T1000 (cell line): ENCODE measurements at regions not wholly inside any gene's neighbourhood (a gene's known extent, or its start where the extent isn't known, plus 50 kb on each side); places are given as distances from the start of the nearest gene placed in this dataset.

Source experiments
- DNase-seq: peaks from one replicate; lab custom pipeline; 2025; ENCODE audit warnings: mixed read lengths; lab: John Stamatoyannopoulos, UW

GRCh38 chr2:5401115-5401657 lies 291.0 kb upstream of the SOX11 start:
- DNase-seq: no peak

DNA sequence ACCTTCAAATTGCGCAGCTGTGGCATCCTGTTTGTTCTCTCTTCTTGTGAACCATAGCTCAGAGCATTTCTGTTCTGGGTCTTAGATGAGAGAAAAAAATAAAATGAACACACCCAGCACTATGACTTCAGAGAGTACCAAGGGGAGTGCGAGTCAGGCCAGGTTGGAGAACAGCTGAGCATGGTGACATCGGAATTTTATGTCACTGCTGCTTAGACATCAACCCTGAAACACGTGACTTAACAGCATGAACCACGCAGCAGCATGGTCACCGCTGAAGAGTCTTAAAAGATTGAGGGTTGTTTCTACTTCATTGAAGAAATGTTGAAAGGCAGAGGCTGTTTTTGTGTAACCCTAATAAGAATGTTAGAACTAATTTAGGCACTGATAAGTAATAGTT lies 288.8 kb upstream of the SOX11 start:
- DNase-seq: no peak

DNA sequence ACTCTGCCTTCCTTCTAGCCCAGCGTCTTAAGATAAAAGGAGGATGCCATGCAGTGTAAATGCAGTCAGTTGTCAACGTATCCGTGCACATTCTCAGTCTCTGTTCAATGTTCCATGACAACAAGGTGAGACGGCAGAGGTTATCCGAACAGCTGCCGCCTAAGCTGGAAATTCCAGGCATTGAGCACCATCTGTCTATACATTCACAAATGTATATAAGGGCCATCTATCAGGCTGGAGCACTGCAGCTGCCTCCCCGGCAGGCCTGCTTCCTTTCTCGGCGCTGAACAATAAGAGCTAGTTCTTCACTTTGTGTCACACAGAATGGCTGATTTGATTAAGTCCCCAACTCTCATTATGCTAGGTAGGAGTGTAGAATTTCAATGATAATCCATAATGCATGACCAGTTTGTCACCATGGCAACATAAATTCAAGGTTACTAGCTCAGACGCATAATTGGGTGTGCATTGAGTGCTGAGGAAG lies 282.2 kb upstream of the SOX11 start:
- no peak for DNase-seq

DNA sequence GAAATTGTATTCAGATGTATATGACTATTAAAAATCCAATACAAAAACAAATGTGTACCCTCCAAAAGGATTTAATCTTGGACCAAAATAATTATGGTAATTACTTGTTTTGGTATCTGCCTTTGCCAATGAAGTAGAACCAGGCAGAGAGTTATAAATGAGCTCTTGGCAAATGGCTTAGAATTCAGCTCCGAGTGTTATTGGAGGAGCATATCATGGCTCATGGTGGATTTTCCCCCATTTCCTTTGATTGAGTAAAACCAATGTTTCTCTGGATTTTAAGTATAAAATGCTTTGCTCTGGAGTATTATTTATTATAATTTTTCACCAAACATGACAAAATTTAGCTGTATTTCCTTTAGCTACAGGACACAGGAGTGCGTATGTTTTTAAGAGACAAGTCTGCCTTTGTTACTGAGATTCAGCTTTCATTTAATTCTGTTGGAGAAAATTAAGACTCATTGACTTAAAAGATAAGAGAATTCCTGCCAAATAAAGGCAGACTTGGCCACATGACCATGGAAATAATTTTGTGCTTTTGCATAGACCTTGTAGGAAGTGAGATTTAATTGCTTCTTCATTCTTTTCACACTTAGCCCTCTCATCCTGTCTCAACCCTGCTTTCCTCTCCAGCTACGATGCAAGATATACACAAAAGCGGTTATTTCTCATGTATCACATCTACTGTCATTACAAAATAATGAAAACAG lies 281.0 kb upstream of the SOX11 start:
- no peak for DNase-seq

DNA sequence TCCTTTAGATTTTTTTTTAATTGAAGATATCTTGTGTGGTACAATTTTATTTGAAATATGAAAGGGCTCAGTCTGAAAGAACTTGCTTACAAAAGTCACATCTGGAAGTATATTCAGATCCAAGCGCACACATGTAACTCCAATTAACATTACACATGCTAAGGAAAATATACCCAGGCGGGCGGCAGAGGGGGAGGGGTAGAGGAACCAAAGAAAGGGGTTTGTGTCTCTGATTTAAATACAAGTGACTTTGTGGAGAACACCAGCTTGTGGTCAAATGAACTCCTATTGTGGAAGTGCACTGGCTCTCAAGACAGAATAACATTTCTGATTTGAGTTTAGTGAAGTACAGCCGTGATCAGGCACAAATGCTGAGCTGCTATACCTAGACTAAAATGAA lies 280.2 kb upstream of the SOX11 start:
- no peak for DNase-seq

- DNase-seq: no peak
These were observed 258.3 kb upstream of the SOX11 start for GRCh38 chr2:5433855-5434254.

DNA sequence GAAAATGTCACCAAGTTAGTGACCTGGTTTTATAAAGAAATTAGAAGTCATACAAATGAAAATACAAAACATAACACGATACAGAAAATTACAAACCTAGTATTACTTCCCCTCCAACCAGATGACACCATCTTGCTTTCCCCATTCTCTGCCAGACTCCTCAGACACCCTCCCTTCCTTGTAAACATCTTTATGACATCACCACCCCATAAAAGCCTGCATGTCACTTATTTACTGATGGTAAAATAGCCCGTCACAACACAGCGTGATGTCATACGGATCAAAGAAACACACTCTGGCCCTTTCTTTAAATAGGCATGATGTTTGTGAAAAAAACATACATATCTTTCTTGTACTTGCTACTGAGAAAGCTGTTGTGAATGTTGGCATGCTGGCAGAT lies 254.8 kb upstream of the SOX11 start:
- DNase-seq: no peak

DNA sequence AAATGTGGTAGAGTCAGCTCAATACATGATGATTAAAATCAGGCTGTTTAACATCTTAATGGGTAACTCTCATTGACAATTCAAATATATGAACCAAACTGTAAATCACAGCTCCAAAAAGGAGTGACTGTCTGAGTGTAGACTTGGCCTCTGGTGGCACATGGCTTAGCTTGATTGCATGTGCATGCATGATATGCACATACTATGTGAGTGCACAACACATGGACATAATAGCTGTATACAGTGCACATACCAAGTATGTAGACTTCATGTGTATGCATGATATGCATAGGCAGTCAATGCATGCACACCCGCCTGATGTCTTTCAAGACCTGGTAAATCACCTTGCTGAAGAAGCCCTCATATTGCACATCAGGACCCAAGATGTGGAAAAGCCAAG lies 252.0 kb upstream of the SOX11 start:
- DNase-seq: no peak

DNA sequence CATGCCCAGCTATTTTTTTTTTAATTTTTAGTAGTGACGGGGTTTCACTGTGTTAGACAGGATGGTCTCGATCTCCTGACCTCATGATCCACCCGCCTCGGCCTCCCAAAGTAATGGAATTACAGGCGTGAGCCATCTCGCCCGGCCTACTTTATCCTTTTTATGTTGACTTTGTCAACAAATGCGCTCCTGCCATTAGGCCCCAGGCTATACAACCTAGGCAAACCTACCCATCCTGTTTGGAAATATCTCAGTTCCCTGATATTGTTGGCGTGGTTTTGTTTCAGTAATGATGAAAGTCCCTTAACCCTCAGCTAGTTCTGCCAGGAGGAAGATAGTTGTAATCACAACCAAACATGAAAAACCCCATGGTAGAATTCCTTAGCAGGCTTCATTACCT lies 249.4 kb upstream of the SOX11 start:
- no peak for DNase-seq

- no peak for DNase-seq
These were observed 248.0 kb upstream of the SOX11 start for GRCh38 chr2:5444168-5444567.

DNA sequence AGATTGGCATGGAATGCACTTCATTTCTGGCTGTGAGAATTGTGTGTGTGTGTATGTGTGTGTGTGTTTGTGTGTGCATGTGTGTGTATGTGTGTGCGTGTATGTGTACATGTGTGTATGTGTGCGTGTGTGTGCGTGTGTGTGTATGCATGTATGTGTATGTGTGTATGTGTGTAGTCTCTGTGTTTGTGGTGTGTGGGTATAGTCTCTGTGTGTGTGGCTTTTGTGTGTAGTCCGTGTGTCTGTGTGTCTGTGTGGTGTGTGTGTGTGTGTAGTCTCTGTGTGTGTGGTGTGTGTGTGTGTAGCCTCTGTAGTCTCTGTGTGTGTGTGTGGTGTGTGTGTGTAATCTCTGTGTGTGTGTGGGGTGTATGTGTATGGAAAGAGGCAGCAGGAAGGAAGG lies 247.3 kb upstream of the SOX11 start:
- DNase-seq: no peak

DNA sequence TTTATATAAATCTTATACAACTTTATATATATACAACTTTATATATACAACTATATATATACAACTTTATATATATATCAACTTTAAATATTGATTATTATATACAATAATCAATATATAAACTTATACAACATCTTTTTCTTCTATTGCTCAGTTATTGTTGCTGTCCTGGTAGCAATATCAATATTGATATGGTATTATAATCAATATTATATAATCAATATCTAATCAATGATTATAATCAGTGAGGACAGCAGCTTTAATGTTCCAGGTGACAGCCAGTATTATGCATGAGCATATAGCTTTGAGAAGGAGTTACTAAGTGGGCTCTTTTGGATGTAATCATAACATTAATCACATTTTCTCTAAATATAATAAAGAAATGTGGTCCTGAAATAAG lies 242.3 kb upstream of the SOX11 start:
- no peak for DNase-seq

DNA sequence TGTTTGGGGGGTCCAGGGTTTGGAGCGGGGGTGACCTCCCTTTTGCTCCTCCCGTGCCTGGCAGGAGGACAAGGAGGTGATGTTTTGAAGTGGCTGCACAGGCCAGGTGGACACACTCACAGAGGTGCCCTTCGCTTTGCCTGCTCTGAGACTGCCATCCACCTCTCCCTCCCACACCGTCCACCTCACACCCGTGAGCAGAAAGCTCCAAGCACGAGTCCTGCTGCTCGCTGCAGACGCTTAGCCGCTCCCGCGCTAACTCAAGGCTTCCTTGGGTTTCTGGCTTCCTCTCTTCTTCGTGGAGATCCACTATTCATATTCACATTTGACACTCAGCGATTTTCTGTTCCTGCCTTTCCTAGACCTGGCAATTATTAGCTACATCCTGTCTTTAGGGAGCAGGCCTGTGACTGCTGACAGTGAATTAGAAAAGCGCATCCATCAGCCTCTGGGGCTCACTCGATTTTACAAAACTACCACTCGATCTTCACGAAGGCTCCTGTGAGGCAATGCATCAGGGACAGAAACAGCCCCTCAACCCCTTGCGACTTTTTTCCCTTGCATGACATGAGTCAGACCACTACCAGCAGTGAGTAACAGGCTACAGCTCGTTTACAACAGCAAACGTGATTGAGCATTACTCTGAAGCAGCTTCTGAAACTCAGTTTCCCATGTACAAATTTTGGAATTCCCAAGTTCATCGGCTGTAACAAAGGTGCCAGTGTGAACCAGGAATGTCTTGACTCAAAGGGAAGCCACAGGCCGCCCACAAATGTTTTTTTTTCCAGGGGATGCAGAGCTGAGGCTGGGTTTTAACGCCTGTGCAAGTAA lies 238.7 kb upstream of the SOX11 start:
- DNase-seq: peak; percentile 27

DNA sequence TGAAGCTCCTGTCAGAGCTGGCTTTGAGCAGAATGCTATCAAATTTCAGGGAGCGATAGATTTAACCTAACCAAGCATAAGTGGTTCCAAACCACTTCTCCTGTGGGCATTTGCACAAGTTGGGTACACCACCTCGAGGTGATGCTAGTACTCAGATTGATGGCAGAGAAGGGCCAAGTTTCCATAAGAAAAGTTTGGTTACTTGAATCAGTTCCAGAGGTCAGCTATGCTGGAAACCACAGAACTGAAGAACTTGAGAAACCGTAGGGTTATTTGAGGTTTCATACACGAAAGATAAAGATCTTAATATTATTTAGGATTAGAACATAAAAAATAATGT lies 238.2 kb upstream of the SOX11 start:
- DNase-seq: peak; percentile 27

DNA sequence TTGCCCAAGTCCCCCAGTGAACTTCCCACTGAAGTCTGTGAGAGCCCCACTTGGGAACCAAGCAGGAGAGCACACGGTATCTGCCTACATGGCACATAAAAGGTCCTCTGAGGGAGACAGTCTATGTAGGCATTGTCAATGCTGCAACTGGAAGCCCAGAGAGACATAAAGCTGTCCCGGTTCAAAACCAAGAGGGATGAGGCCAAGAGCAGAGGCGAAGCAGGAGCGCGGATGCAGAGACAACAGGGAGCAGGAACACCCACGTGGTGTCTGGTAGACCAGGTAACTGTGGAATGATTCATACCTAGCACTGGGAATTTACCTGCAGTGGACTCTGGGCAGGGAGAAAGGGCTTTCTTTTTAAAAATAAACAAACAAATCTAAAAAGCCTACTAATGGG lies 233.1 kb upstream of the SOX11 start:
- no peak for DNase-seq

DNA sequence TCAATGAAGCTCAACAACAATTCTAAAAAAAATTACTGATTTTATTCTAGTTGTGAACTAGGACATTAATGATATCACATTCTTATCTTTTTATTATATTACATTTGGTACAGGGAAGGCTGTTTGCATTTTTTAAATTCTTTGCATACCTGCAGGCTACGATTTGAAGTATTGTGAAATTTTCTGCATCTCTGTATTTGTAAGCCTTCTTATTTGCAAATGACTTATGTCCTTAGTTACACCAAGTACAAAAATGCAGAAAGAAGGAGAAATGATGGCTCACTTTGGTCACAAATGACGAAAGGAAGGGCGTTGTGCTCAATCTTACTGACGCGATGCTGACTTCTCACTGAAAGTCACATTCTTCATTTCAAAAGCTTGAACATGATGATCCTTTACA lies 227.5 kb upstream of the SOX11 start:
- DNase-seq: no peak

- no peak for DNase-seq
These were observed 226.3 kb upstream of the SOX11 start for GRCh38 chr2:5465859-5466258.

DNA sequence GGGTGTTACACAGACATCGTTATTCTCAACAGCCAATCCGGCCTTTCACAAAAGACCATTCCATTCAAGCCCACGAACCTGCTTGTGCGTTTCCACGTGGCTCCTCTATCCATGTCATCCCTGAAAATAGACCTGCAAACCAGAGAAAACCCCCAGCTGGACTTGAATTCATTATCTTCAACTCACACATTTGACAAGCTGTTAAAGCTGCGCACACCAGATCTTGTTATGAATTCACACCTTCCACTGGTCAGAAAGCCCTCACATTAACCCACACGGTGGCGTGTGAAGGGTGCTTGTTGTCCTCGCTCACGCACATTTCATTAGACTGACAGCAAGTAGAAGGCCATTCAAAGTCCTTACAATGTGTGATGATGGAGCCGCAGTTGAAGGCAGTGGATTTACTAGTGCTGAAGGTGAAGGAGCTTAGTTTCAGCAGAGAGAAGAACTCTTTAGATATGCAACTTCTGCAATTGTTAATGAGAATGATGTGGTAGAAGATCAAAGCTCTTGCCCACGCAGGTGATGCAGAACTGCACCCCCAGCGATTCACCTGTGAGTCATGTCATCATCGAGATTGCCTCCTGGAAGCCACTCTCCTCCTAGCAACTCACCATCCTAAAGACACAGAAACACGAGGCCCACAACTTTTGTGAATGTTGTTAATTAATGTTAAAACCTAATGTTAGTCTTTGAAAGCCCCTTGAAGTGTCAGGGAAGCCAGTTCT lies 224.8 kb upstream of the SOX11 start:
- no peak for DNase-seq

GRCh38 chr2:5472673-5473072 lies 219.5 kb upstream of the SOX11 start:
- DNase-seq: no peak

DNA sequence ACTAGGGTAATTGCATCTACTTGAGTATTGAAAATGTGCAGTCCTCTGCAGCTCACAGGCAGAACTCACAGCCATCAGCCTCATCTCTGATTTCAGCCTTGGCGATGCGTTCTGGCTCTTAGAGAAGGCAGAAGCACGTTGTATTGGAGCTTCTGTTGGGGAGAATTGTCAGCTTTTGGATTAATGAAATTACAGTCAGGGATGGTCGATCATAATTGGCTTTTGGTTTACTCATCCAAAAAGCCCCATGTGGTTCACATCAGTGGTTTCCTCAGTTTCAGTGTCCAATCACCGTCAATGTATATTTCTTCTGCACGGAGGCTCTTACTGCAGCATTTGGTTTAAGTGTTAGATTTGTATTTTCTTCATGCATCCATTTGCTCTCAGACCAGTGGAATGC lies 218.5 kb upstream of the SOX11 start:
- no peak for DNase-seq

DNA sequence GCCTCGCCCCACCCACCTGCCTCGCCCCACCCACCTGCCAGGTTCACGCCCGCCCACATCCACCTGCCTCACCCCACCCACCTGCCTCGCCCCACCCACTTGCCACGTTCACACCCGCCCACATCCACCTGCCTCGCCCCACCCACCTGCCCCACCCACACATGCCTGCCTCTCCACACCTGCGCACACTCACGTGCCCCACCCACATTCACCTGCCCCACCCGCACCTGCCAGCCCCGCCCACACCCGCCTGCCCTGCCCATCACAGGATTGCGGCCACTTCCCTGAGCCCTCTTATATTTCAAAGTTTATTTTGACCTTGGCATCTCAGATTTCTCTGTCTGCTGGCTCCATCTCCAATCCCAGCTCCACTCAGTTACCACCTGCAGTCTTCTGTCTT lies 217.5 kb upstream of the SOX11 start:
- DNase-seq: no peak

DNA sequence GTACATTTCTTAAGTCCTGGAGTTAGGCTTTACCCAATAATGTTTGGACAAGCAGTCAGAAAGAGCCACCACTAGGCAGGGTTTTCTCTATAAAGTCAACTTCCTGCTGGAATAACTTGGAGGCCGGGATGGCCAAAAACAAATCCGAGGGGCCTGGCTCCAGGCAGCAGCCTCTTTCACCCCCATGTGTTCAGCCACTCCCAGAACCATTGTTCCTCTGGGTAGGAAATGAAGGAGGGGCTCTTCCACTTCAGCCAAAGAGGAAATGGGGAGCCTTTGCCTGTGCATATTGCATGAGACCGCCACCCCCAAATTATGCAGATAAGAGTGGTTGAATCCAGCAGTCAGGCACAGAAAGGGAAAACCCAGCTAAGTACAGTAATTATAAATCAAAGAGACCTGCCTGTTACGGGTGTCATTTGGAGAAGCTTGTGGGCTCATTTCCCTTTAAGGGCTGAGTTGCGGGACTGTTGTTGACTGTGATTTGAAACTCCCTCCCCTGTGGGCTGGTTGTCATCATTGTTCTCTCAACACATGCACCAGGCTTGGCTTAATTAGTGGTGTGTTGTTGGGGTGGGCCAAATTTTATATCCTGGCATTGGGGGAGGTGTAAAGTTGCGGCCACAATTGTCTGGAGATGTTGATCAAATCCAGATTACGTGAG lies 212.8 kb upstream of the SOX11 start:
- DNase-seq: no peak
